NCI-H128 (cell line): ENCODE measurements at regions not wholly inside any gene's neighbourhood (a gene's known extent, or its start where the extent isn't known, plus 50 kb on each side); places are given as distances from the start of the nearest gene placed in this dataset.
"Not testable (repeated sequence)": the region's sequence is repeated elsewhere in the genome, so short reads cannot be mapped to it uniquely, and the experiment has no call there.

Experiments
- DNase-seq: peaks from one replicate; lab custom pipeline; 2025; ENCODE audit not compliant: unreplicated experiment; lab: John Stamatoyannopoulos, UW

DNA sequence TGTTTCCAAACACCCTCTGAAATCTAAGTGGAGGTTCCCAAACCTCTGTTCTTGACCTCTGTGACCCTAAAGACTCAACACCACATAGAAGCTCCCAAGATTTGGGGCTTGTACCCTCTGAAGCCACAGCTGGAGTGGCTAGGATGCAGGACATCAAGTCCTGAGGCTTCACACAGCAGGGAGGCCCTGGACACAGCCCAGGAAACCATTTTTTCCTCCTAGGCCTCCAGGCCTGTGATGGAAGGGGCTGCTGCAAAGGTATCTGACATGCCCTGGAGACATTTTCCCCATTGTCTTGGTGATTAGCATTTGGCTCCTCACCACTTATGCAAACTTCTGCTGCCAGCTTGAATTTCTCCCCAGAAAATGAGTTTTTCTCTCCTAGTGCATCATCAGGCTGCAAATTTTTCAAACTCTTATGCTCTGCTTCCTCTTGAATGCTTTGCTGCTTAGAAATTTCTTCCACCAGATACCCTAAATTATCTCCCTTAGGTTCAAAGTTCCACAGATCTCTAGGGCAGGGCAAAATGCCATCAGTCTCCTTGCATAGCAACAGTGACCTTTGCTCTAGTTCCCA, 200.5 kb upstream of the ARL4C start:
- DNase-seq: not testable (repeated sequence)

DNA sequence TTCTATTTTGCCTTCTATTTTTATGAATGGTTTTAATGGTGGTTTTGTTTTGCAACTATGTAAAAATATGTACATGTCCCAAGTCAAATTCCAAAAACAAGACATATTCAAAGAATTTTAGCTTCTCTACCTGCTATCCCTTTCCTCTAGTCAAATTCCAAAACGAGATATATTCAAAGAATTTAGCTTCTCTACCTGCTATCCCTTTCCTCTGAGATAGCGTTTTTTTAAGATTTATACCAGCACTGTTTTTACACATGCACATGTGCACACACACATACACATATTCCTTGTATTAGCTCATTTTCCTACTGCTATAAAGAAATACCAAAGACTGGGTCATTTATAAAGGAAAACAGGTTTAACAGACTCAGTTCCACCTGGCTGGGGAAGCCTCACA, 199.1 kb upstream of the ARL4C start:
- DNase-seq: no peak

DNA sequence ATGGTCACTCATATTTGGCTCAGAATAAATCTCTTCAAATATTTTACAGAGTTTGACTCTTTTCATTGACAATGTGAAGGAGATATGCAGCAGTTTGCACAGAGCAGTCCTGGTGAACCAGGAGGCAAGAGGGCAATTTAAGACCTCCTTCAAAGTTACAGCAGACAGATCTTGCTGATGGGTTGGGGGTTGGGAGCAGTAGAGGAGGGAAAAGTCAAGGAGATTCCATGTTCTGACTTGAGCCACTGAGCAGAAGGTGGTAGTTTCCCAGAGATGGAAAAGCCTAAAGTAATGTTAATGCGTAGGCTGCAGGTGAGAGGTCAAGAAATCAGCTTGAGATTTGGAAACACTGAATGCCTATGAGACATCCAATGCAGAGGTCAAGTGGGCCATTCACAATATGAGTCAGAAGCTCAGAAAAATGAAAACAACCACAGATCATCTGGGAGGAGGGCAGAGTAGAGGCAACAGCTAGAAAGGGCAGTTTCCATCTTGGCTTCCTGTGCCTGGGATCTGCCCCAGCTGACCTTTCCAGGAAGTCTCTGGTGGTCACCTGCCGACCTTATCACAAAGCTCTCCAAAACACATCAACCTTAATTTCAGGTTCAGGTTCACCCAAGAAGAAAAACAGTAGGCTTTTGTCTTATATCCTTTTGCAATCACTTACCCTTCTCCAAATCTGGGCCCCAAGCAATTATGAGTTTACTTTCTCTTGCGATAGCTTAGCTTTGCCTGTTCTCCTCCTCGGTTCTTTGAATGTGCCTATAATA, 197.5 kb upstream of the ARL4C start:
- no peak for DNase-seq

- not testable (repeated sequence) for DNase-seq
These were observed 196.9 kb upstream of the ARL4C start for GRCh38 chr2:234693681-234694190.

DNA sequence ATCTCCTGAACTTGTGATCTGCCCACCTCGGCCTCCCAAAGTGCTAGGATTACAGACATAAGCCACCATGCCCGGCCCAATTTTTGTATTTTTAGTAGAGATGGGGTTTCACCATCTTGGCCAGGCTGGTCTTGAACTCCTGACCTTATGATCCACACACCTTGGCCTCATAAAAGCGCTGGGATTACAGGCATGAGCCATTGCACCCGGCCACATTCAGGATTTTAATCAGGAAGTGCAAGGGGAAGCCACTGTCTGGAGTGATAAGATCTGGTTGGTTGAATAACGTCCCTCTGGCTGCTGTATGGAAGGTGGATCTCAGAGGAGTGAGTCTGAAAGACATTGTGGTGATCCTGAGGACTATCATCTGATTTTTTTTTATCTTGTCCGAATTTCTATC, 196.3 kb upstream of the ARL4C start:
- DNase-seq: not testable (repeated sequence)

GRCh38 chr2:234691968-234692955, 195.4 kb upstream of the ARL4C start:
- DNase-seq: no peak

DNA sequence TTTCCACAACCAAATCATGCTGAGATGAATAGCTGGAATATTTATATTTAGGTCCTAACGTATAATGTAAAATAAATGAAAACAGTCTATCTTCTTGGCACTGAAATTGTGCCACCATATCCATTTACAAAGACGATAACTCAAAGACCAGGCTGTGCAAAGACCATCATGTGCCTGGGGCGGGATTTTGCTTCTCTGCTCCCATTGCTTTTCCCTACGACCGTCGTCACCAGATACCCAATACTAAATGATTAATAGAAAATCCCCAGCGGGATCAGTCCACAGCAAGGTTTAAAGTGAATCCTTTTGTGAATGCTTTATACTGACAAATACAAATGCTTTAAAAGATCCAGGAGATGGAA, 194.3 kb upstream of the ARL4C start:
- DNase-seq: peak; percentile 69

GRCh38 chr2:234690569-234691213, 193.8 kb upstream of the ARL4C start:
- DNase-seq: peak; percentile 79

GRCh38 chr2:234689911-234690379, 193.1 kb upstream of the ARL4C start:
- no peak for DNase-seq

DNA sequence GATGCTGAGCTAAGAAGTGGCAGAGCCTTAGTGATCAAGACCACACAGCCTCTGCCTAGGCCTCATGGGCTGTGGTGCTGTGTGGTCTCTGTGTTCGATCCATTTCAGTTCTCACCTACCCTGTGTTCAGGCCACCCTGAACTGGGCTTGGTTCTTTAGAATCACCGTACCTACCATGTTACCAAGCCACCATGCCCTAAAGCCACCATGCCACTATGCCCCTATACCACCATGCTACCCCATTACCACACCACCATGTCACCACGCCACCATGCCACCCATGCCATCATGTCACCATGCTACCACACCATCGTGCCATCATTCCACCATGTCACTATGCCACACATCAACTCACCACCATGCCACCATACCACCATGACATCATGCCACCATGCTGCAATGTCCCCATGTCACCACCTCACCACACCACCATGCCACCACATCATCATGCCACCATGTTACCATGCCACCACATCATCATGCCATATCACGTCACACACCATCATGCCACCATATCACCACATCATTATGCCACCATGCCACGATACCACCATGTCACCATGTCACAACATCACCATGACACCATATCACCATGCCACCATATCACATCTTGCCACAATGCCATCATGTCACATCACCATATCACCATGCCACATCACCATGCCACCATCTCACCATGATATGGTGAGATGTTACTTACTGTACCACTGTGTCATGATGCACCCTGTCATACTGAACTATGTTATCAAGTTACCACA, 191.0 kb upstream of the ARL4C start:
- no peak for DNase-seq

DNA sequence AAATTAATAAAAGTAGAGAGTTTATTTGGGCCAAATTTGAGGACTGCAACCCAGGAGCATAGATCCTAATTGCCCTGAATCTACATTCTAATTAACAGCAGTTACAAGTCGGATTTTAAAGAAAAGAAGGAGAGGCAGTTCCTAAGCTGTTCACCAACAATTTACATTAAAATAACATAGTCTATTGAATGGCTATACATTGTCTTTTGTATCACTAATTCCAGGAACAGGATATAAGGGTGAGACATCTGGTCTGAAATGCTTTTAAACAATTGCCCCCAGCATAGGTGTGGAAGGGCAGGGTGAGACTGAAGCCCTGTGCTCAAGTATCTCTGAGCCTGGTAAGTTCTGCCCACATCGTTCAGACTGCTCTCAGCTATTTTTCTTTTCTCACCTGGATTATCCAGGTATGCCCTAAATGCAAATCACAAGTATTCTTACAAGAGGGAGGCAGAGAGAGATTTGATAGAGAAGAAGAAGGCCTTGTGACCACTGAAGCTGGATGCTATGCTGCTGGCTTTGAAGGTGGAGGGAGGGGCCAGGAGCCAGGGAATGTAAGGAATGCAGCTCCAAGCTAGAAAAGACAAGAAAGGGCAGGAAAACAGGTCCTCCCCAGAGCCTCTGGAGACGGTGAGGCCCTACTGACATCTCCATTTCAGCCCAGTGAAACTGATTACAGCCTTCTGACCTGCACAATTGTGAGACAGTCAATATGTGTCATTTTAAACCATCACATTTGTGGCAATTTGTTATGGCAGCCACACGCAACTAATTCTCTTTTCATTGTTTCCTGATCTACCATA, 189.4 kb upstream of the ARL4C start:
- DNase-seq: no peak

DNA sequence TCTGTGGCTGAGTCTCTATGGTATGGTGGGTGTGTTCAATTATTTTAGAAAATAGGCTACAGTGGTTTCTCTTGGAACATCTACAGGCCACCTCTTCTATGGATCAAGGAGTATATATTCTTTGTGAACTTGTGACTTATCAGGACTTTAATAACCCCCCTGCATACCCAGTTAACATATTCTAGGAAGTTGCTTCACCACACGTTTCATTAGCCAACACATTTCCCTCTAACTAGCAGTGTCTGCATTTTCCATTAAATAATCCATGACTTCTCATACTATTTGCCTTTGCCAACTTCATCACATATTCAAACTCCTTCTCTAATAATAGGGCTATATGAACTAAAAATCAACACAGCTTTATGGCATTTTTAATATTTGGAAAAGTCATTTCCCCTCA, 187.6 kb upstream of the ARL4C start:
- no peak for DNase-seq

DNA sequence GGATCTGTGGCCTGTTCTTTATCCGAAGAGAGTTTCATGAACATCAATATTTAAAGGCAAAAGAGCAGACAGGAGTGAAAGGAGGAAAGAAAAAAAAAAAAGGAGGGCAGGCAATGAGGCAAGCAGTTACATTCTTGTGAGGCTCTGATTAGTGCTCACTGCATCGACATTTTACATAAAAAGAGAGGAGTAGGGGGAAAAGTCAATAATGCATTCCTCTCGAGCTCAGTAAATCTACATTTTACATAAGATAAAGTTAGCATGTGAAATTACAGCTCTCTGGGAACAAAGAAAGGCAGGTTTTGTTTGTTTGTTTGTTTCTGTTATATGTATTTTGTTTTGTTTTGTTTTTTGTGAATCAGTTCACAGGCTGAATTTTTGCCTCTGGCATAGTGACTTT, 187.1 kb upstream of the ARL4C start:
- no peak for DNase-seq

GRCh38 chr2:234682492-234683228, 185.8 kb upstream of the ARL4C start:
- DNase-seq: no peak

GRCh38 chr2:234680688-234681619, 184.1 kb upstream of the ARL4C start:
- no peak for DNase-seq

- no peak for DNase-seq
These were observed 183.1 kb upstream of the ARL4C start for GRCh38 chr2:234679741-234680687.
